ENCODE measurements at regions not wholly inside any gene's neighbourhood (a gene's known extent, or its start where the extent isn't known, plus 50 kb on each side); places are given as distances from the start of the nearest gene placed in this dataset.

GRCh38 chr1:83573776-83574175, 425.2 kb downstream of the TTLL7 start:
- no peaks in the 10 kb centered on the region for H3K4me1 ChIP-seq (ENCODE audit: insufficient read depth, low read length)
- no peak overlapping the region for H3K4me3 ChIP-seq (ENCODE audit: low read length)
- H3K9me3 ChIP-seq (ENCODE audit: low read depth, low read length), result no peaks in the 10 kb centered on the region
- H3K27me3 ChIP-seq (ENCODE audit: insufficient read depth, low read length), result no peaks in the 10 kb centered on the region

GRCh38 chr1:83571536-83571935, 427.4 kb downstream of the TTLL7 start:
- no peaks in the 10 kb centered on the region for H3K9me3 ChIP-seq (ENCODE audit: low read depth, low read length)
- no peaks in the 10 kb centered on the region for H3K27me3 ChIP-seq (ENCODE audit: insufficient read depth, low read length)
- H3K4me1 ChIP-seq (ENCODE audit: insufficient read depth, low read length), result no peaks in the 10 kb centered on the region
- H3K4me3 ChIP-seq (ENCODE audit: low read length), result no peak overlapping the region

GRCh38 chr1:83561346-83561745, 437.6 kb downstream of the TTLL7 start:
- Histone ChIP-seq H3K27me3 (ENCODE audit: insufficient read depth, low read length) (no peaks in the 10 kb centered on the region), H3K4me3 (ENCODE audit: low read length) (no peak overlapping the region), H3K4me1 (ENCODE audit: insufficient read depth, low read length) (no peaks in the 10 kb centered on the region), H3K9me3 (ENCODE audit: low read depth, low read length) (no peaks in the 10 kb centered on the region)

GRCh38 chr1:83559129-83559840, 439.6 kb downstream of the TTLL7 start:
- H3K9me3 ChIP-seq (ENCODE audit: low read depth, low read length), result no peaks in the 10 kb centered on the region
- no peaks in the 10 kb centered on the region for H3K4me1 ChIP-seq (ENCODE audit: insufficient read depth, low read length)
- H3K4me3 ChIP-seq (ENCODE audit: low read length), result no peak overlapping the region
- H3K27me3 ChIP-seq (ENCODE audit: insufficient read depth, low read length), result no peaks in the 10 kb centered on the region

GRCh38 chr1:83555871-83556270, 443.1 kb downstream of the TTLL7 start:
- Histone ChIP-seq H3K9me3 (ENCODE audit: low read depth, low read length) (no peaks in the 10 kb centered on the region), H3K4me1 (ENCODE audit: insufficient read depth, low read length) (no peaks in the 10 kb centered on the region), H3K4me3 (ENCODE audit: low read length) (no peak overlapping the region), H3K27me3 (ENCODE audit: insufficient read depth, low read length) (no peaks in the 10 kb centered on the region)

- Histone ChIP-seq H3K4me1 (ENCODE audit: insufficient read depth, low read length) (no peaks in the 10 kb centered on the region), H3K9me3 (ENCODE audit: low read depth, low read length) (no peaks in the 10 kb centered on the region), H3K27me3 (ENCODE audit: insufficient read depth, low read length) (no peaks in the 10 kb centered on the region), H3K4me3 (ENCODE audit: low read length) (no peak overlapping the region)
Observed at GRCh38 chr1:83554174-83554573, 444.8 kb downstream of the TTLL7 start.

GRCh38 chr1:83552820-83553219, 446.1 kb downstream of the TTLL7 start:
- no peak overlapping the region for H3K4me3 ChIP-seq (ENCODE audit: low read length)
- H3K9me3 ChIP-seq (ENCODE audit: low read depth, low read length), result no peaks in the 10 kb centered on the region
- H3K27me3 ChIP-seq (ENCODE audit: insufficient read depth, low read length), result no peaks in the 10 kb centered on the region

GRCh38 chr1:83548311-83548710, 450.6 kb downstream of the TTLL7 start:
- H3K27me3 ChIP-seq (ENCODE audit: insufficient read depth, low read length), result no peaks in the 10 kb centered on the region
- H3K4me3 ChIP-seq (ENCODE audit: low read length), result no peak overlapping the region
- no peaks in the 10 kb centered on the region for H3K9me3 ChIP-seq (ENCODE audit: low read depth, low read length)
- H3K4me1 ChIP-seq (ENCODE audit: insufficient read depth, low read length), result no peaks in the 10 kb centered on the region

More at GRCh38 chr1:83552820-83553219, 446.1 kb downstream of the TTLL7 start:
- no peaks in the 10 kb centered on the region for H3K4me1 ChIP-seq (ENCODE audit: insufficient read depth, low read length)

GRCh38 chr1:83547901-83548300, 451.0 kb downstream of the TTLL7 start:
- Histone ChIP-seq H3K4me1 (ENCODE audit: insufficient read depth, low read length) (no peaks in the 10 kb centered on the region), H3K4me3 (ENCODE audit: low read length) (no peak overlapping the region), H3K9me3 (ENCODE audit: low read depth, low read length) (no peaks in the 10 kb centered on the region), H3K27me3 (ENCODE audit: insufficient read depth, low read length) (no peaks in the 10 kb centered on the region)

GRCh38 chr1:83546874-83547273, 452.1 kb downstream of the TTLL7 start:
- H3K9me3 ChIP-seq (ENCODE audit: low read depth, low read length), result no peaks in the 10 kb centered on the region

GRCh38 chr1:83545066-83545862, 453.7 kb downstream of the TTLL7 start:
- Histone ChIP-seq H3K9me3 (ENCODE audit: low read depth, low read length) (no peaks in the 10 kb centered on the region), H3K27me3 (ENCODE audit: insufficient read depth, low read length) (no peaks in the 10 kb centered on the region), H3K4me1 (ENCODE audit: insufficient read depth, low read length) (no peaks in the 10 kb centered on the region), H3K4me3 (ENCODE audit: low read length) (no peak overlapping the region)

More at GRCh38 chr1:83546874-83547273, 452.1 kb downstream of the TTLL7 start:
- H3K4me3 ChIP-seq (ENCODE audit: low read length), result no peak overlapping the region
- no peaks in the 10 kb centered on the region for H3K27me3 ChIP-seq (ENCODE audit: insufficient read depth, low read length)
- H3K4me1 ChIP-seq (ENCODE audit: insufficient read depth, low read length), result no peaks in the 10 kb centered on the region

GRCh38 chr1:83543222-83543973, 455.5 kb downstream of the TTLL7 start:
- Histone ChIP-seq H3K4me3 (ENCODE audit: low read length) (no peak overlapping the region), H3K4me1 (ENCODE audit: insufficient read depth, low read length) (no peaks in the 10 kb centered on the region), H3K27me3 (ENCODE audit: insufficient read depth, low read length) (no peaks in the 10 kb centered on the region), H3K9me3 (ENCODE audit: low read depth, low read length) (no peaks in the 10 kb centered on the region)

GRCh38 chr1:83531521-83532309, 467.2 kb downstream of the TTLL7 start:
- H3K4me1 ChIP-seq (ENCODE audit: insufficient read depth, low read length), result no peaks in the 10 kb centered on the region
- H3K9me3 ChIP-seq (ENCODE audit: low read depth, low read length), result no peaks in the 10 kb centered on the region
- no peak overlapping the region for H3K4me3 ChIP-seq (ENCODE audit: low read length)

GRCh38 chr1:83530506-83530905, 468.4 kb downstream of the TTLL7 start:
- H3K27me3 ChIP-seq (ENCODE audit: insufficient read depth, low read length), result no peaks in the 10 kb centered on the region
- H3K9me3 ChIP-seq (ENCODE audit: low read depth, low read length), result no peaks in the 10 kb centered on the region
- H3K4me1 ChIP-seq (ENCODE audit: insufficient read depth, low read length), result no peaks in the 10 kb centered on the region
- no peak overlapping the region for H3K4me3 ChIP-seq (ENCODE audit: low read length)

More at GRCh38 chr1:83531521-83532309, 467.2 kb downstream of the TTLL7 start:
- no peaks in the 10 kb centered on the region for H3K27me3 ChIP-seq (ENCODE audit: insufficient read depth, low read length)
